Motor neuron (in vitro differentiated cells): ENCODE measurements at regions not wholly inside any gene's neighbourhood (a gene's known extent, or its start where the extent isn't known, plus 50 kb on each side); places are given as distances from the start of the nearest gene placed in this dataset.
A peak's percentile ranks its signal among the peaks of the same experiment; 100 is the strongest.
"Not testable (repeated sequence)": the region's sequence is repeated elsewhere in the genome, so short reads cannot be mapped to it uniquely, and the experiment has no call there.

Experiments
- ATAC-seq, 8 experiments: fragments of 200-7000 bp; cut with Tn5 transposase; replicated peaks in 6 of 8; 2 replicates each; pipeline ENCODE4 v1.8.0; 2021; ENCODE audit warnings: mild to moderate bottlenecking in 8 of 8, moderate library complexity in 8 of 8
- H3K27ac ChIP-seq, 2 donors: fragments of 250-450 bp; sonication (Bioruptor Pico); 2 replicates each; pipeline ENCODE4 v1.9.0; 2021; ENCODE audit warnings: antibody characterized with exemption in 2 of 2, mild to moderate bottlenecking in 2 of 2, moderate library complexity in 1 of 2
- H3K4me1 ChIP-seq, 2 donors: fragments of 250-450 bp; sonication (Bioruptor Pico); replicated peaks in 1 of 2; 2 replicates each; pipeline ENCODE4 v1.6.1; 2021; ENCODE audit warnings: antibody characterized with exemption in 2 of 2, mild to moderate bottlenecking in 2 of 2, moderate library complexity in 1 of 2
- H3K4me3 ChIP-seq, 5 donors: fragments of 250-450 bp; sonication (Bioruptor Pico); 2 replicates each; pipeline ENCODE4 v1.9.0; 2021; ENCODE audit warnings: antibody characterized with exemption in 5 of 5, mild to moderate bottlenecking in 5 of 5, moderate library complexity in 4 of 5
- WGBS, 10 experiments: fragments of 450-650 bp; shearing (Covaris generic); methylation state at CpG; one replicate each; pipeline ENCODE4 v1.0.0; 2022; 5-methylcytosine and 5-hydroxymethylcytosine counted together
- in situ Hi-C, 9 experiments: fragments of 400-800 bp; cut with MboI; loops; one replicate each; pipeline ENCODE4 v1.15.0; 2021; ENCODE audit warnings: low sequenced_read_pairs in 9 of 9, low pct_unique_long_range_greater_than_20kb in 2 of 9; ENCODE audit not compliant: unreplicated experiment in 9 of 9

DNA sequence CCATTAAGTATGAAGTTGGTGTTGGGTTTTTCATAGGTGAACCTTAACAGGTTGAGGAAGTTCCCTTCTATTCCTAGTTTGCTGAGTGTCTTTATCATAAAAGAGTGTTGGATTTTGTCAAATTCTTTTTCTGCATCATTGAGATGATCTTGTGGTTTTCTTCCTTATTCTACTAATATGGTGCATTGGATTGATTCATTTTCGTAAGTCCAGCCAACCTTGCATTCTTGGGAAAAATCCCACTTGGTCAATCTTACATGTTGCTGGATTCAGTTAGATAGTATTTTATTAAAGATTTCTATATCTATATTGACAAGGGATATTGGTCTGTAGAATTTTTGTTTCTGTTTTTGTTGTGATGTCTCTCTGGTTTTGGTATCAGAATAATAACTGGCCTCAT is 83.7 kb upstream of the C15orf39 start:
- Histone ChIP-seq H3K4me1 (no peaks in the 10 kb centered on the region), H3K4me3 (no peak overlapping the region), H3K27ac (no peak overlapping the region)
- WGBS, 10 experiments: 80 to 100% (median 100%) methylated on average over 1 of the region's 1 CpG; no CpG with 5 or more reads in 3 of the 10 experiments
- in situ Hi-C loops: no loop called here
- ATAC-seq: no peak

DNA sequence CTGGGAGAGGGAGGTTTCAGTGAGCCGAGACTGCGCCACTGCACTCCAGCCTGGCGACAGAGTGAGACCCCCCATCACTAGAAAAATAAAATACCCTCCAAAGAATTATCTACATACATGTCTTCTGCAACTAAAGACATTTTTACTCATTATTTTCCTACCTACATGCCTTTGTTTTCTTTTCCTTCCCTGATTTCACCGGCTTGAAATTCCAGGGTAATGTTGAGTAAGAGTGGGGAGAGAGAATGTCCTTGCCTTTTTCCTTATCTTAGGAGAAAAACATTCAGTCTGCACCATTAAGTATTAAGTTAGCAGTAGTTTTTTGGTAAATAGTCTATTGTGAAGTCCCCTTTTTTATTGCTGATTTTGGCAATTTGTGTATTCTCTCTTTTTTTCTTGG is 82.4 kb upstream of the C15orf39 start:
- ATAC-seq, H3K4me1 ChIP-seq, H3K4me3 ChIP-seq, in situ Hi-C loops, H3K27ac ChIP-seq: not testable (repeated sequence)
- no CpG with 5 or more reads among the region's 4 CpGs for WGBS, 10 experiments

DNA sequence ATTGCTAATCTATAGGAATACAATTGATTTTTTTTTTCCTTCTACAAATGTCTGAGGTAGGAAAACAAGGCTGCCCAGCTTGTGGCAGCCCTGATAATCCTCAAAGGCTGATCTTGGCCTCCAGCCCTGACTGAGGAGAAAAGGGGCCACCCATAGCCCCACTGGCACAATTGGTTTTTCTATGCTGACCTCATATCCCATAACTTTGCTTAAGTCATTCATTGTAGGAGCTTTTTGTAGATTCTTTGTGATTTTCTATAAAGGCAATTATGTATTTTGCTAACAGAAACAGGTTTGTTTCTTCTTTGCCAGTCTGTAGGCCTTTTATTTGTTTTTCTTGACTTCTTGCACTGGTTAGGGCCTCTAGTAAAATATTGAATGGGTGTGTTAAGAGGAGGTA is 80.2 kb upstream of the C15orf39 start:
- H3K4me1 ChIP-seq: no peaks in the 10 kb centered on the region
- no peak for ATAC-seq
- no peak overlapping the region for H3K4me3 ChIP-seq

DNA sequence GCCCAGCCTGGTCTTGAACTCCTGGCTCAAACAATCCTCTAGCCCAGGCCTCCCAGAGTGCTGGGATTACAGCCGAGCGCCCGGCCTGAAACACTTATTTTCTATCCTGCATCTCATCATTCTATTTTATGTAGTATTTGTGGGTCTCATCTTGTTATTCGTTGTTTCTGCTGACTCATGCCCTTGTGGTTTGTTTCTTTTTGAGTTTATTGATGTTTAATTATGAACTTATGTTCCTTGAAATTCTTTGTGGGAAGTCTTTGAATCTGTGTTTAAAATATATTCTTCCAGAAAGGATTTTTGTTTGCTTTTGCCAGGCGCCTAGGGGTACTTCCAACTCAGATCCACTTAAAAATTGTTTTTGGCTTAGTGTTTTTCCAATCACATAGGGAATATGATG is 78.3 kb upstream of the C15orf39 start:
- ATAC-seq: peak in 2 of 8 experiments; percentile 31 to 62
- Histone ChIP-seq H3K4me1 (no peaks in the 10 kb centered on the region), H3K27ac (no peak overlapping the region), H3K4me3 (no peak overlapping the region)
- in situ Hi-C loops: no loop called here
- 18 to 100% (median 94%) methylated on average over 2 to 5 of the region's 5 CpGs; no CpG with 5 or more reads in 1 of the 10 experiments for WGBS, 10 experiments

More for the DNA sequence above, 80.2 kb upstream of the C15orf39 start:
- in situ Hi-C loops: no loop called here
- H3K27ac ChIP-seq: no peak overlapping the region

DNA sequence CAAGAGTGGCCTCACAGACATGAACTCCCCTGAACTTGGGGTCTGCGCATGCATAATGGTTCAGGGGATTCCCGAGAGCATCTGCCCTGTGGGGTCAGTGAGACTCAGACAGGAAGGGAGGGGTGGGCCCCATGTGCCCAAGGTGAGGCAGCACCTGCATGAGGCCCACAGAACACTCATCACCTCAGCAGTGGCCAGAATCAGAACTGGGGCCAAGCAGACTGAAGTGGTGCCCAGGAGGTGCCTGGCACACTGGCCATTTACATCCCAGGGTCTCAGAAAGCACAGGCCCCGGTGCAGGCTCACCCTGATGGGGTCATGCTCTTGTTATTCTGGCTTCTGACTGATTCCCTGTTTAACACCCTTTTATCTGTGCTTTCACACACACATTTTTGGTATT is 77.4 kb upstream of the C15orf39 start:
- H3K27ac ChIP-seq, in situ Hi-C loops, H3K4me3 ChIP-seq, ATAC-seq, H3K4me1 ChIP-seq: not testable (repeated sequence)
- 40 to 50% methylated on average over 1 of the region's 3 CpGs; no CpG with 5 or more reads in 8 of the 10 experiments for WGBS, 10 experiments

DNA sequence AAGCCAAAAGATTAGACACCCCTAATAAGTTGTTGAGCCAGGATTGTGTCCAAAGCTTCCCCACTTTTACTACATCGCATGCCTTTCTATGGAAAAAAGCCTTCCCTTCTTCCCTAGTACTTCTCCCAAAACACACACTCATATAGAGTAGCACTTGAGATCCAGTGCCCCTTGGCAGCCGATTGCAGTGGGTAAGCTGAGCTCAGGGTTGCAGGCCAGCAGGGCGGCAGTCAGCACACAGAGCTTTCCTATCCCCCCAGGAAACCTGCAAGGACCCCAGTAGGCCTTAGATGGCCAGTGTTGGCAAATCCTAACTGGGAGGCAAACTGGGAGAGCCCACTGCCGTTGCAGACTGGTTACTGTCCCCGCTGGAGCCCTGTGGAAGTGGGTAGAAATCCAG is 75.7 kb upstream of the C15orf39 start:
- in situ Hi-C loops: no loop called here
- no peak overlapping the region for H3K27ac ChIP-seq
- ATAC-seq: no peak
- no peaks in the 10 kb centered on the region for H3K4me1 ChIP-seq
- no peak overlapping the region for H3K4me3 ChIP-seq
- WGBS, 10 experiments: 80 to 100% (median 100%) methylated on average over 1 to 3 of the region's 5 CpGs; no CpG with 5 or more reads in 5 of the 10 experiments

DNA sequence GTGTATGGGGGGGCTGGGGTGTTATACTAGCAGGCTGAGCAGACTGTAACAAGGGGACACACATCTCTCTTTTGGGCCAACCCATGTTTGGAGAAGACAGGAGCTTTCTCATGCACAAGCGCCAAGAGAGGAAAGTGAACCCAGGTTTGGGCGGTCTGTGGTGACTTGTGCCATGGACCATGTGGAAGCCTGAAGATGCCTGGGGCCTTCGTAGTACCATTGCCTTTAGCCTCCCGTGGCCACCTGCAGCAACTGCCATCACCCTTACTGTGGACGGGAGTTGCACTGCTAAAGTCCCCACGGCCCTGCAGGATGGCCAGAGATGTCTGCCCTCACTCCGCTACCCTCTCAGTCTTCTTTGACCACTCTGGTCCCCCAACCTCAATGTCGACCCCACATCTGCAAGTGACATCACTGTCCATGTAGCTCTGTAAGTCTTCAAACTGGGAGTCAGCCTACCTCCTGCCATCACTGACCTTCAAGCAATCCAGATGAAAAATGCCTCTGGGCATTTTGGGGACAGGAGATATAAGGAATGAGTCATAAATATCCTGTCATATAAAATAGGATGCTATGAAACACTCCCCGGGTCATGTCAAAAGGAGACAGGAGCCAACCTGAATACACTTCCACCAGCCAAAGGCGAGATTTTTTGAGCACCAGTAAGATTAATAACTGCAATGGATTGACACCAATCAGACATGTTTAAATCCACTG is 74.7 kb upstream of the C15orf39 start:
- in situ Hi-C loops: no loop called here
- H3K4me3 ChIP-seq: no peak overlapping the region
- no peak overlapping the region for H3K27ac ChIP-seq
- 80 to 100% (median 97%) methylated on average over 1 to 7 of the region's 10 CpGs; no CpG with 5 or more reads in 3 of the 10 experiments for WGBS, 10 experiments
- H3K4me1 ChIP-seq: no peaks in the 10 kb centered on the region
- no peak for ATAC-seq

DNA sequence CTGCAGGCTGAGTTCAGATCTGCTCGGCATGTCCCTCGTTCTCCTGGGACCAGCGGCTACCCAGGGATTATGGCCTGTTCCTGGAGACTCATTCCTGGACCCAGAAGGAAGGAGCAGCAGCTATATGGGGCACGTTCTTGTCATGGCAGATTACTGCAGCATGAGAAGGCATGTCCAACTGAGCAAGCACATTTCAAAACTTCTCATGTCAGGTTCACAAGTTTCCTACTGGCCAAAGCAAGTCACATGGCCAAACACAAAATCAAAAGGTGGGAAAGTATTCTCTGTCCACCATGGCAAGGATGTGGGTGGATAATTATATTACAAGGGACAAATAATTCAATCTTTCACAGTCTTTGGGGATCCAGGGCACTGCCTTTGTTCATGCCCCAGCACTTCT is 71.9 kb upstream of the C15orf39 start:
- WGBS, 10 experiments: 80 to 100% (median 87%) methylated on average over 1 to 4 of the region's 4 CpGs; no CpG with 5 or more reads in 4 of the 10 experiments
- in situ Hi-C loops: no loop called here
- Histone ChIP-seq H3K4me1 (no peaks in the 10 kb centered on the region), H3K27ac (no peak overlapping the region), H3K4me3 (no peak overlapping the region)
- ATAC-seq: no peak

DNA sequence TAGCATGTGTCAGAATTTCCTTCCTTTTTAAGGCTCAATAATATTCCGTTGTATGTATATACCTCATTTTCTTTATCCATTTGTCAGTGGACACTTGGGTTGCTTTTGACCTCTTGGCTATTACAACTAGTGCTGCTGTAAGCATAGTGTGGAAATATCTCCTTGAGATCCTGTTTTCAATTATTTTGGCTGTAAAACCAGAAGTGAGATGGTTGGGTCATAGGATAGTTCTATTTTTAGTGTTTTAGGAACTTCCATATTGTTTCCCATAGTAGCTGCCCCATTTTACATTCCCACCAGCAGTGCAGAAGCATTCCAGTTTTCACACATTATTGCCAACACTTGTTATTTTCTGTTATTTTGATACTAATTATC is 70.4 kb upstream of the C15orf39 start:
- H3K4me1 ChIP-seq: no peaks in the 10 kb centered on the region
- in situ Hi-C loops: no loop called here
- H3K4me3 ChIP-seq: no peak overlapping the region
- no peak for ATAC-seq
- WGBS, 10 experiments: 50 to 100% (median 100%) methylated on average over 1 of the region's 1 CpG; no CpG with 5 or more reads in 2 of the 10 experiments
- H3K27ac ChIP-seq: no peak overlapping the region

DNA sequence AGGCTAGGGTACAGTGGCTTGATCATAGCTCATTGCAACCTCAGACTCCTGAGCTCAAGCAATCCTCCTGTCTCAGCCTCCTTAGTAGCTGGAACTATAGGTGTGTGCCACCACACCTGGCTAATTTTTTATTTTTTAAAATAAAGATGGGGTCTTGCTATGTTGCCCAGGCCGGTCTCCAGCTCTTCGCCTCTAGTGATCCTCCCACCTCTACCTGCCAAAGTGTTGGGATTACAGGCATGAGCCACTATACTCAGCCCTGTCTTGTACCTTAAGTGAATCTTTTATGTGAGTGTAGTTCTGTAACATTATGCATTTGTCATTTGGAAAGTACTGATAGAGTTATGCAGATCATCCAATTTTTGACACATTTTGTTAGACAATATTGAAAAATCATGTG is 66.9 kb upstream of the C15orf39 start:
- in situ Hi-C loops: no loop called here
- H3K4me1 ChIP-seq: peaks cover 2 to 6% of the 10 kb centered on the region in 2 donors
- ATAC-seq: no peak
- 93 to 100% (median 100%) methylated on average over 1 to 2 of the region's 2 CpGs; no CpG with 5 or more reads in 7 of the 10 experiments for WGBS, 10 experiments
- H3K27ac ChIP-seq: no peak overlapping the region
- H3K4me3 ChIP-seq: no peak overlapping the region

DNA sequence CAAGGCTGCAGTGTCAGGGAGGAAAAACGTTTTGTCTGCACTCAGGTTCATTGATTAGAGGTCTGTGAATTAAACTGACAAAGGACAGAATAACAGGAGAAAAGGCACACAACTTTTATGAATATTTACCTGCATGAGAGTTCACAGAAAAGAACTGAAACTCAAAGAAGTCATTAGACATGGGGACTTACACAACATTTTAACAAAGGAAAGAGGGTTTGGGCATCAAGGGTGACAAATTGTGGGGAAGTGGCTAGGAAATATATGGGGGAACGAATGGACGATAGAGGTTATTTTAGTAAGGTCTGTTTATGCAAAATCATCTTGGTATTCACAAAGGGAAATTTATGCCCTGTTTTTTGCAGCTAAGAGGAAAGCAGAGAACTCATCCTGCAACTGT is 65.6 kb upstream of the C15orf39 start:
- Histone ChIP-seq H3K4me3 (no peak overlapping the region), H3K4me1 (peaks cover 2 to 6% of the 10 kb centered on the region in 2 donors), H3K27ac (no peak overlapping the region)
- in situ Hi-C loops: no loop called here
- ATAC-seq: no peak
- 40 to 100% (median 67%) methylated on average over 1 to 3 of the region's 3 CpGs; no CpG with 5 or more reads in 2 of the 10 experiments for WGBS, 10 experiments

DNA sequence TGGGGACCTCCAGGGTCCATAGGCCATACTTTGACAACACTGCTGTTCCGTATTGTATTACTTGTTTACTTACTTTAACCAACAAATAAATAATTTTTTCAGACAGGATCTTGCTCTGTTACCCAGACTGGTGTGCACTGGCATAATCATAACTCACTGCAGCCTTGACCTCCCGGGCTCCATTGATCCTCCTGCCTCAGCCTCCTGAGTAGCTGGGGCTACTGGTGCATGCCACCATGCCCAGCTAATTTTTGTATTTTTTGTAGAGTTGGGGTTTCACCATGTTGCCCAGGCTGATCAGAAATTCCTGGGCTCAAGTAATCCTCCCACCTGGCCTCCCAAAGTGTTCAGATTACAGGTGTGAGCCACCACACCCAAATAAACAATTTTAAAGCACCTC is 64.9 kb upstream of the C15orf39 start:
- peaks cover 2 to 6% of the 10 kb centered on the region in 2 donors for H3K4me1 ChIP-seq
- WGBS, 10 experiments: 75 to 100% (median 89%) methylated on average over 1 to 2 of the region's 2 CpGs; no CpG with 5 or more reads in 2 of the 10 experiments
- in situ Hi-C loops: no loop called here
- no peak for ATAC-seq
- no peak overlapping the region for H3K4me3 ChIP-seq
- H3K27ac ChIP-seq: no peak overlapping the region

DNA sequence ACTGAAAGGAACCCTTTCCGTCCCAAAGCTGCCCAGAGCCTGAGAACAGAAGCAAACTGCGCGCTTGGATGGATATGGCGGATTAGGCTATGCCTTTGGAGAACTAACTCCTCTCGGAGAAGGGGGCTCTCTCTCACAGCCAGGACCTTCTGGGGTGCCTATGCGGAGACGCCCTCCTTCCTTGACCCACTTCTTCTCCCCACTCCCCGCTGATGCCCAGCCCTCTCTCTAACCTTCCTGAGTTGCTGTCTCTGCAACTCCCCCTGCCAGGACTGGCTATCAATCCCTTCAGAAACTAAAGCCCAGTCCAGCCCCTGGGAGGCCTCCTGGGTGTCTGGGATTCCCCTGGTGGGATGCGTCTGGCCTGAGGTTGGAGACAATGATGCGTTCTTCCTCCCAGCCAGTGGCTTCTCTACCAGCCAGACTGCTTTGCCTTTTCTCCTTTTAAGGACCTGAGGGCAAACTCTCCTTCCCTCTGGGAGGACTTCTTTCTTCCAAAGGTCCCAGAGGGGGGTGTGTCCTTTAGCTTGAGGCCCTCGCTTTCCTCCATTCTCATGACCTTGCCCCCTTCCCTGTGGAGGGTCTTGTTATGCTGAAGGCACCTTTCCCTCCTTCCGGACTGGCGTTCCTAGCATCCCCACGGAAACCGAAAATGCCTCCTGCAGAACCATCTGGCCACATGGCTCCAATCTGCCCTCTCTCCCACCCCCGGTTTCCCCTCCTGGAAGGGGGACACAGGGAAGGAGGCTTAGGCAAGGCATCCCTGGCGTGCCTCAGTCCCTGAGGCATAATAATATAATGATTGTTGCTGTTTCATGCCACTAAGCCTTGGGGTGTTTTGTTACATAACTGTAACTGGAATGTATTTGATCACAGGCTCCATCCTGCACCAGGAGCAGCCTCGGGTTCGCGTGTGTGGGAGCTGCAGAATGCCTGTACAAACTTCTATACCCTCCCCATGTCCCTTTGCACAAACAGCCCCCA is 63.4 kb upstream of the C15orf39 start:
- in situ Hi-C loops: no loop called here
- no peak overlapping the region for H3K4me3 ChIP-seq
- peaks cover 2 to 6% of the 10 kb centered on the region in 2 donors for H3K4me1 ChIP-seq
- H3K27ac ChIP-seq: no peak overlapping the region
- WGBS, 10 experiments: 0 to 100% (median 60%) methylated on average over 1 to 13 of the region's 20 CpGs; no CpG with 5 or more reads in 1 of the 10 experiments
- peak in 4 of 8 experiments; percentile 18 to 73 (median 69) for ATAC-seq
